CD4-positive, alpha-beta T cell treated with Interleukin-15 for 1 hour (primary cell): ENCODE measurements at regions not wholly inside any gene's neighbourhood (a gene's known extent, or its start where the extent isn't known, plus 50 kb on each side); places are given as distances from the start of the nearest gene placed in this dataset.

Source experiments
- DNase-seq: peaks from one replicate; pipeline ENCODE4 v3.0.0-alpha.2; 2020

DNA sequence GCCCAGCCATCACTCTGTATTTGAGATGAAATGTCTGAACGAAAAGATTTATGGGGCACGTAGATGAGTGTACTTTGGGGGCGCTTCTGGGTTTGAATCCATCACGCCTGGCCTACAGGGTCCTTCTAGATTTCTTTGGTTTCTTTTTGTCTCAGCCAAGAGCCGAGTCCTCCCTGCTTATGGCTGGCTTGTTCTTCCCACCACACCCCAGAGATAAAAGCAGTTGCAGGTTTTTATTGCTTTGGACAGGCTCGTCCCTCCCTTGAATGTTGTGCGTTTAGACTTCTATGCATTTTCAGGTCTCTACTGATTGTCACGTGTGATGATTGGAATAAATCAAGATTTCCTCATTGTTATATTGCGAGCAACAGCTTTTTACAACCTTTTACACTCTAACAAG lies 104.8 kb upstream of the CHRNA7 start:
- no peak for DNase-seq

DNA sequence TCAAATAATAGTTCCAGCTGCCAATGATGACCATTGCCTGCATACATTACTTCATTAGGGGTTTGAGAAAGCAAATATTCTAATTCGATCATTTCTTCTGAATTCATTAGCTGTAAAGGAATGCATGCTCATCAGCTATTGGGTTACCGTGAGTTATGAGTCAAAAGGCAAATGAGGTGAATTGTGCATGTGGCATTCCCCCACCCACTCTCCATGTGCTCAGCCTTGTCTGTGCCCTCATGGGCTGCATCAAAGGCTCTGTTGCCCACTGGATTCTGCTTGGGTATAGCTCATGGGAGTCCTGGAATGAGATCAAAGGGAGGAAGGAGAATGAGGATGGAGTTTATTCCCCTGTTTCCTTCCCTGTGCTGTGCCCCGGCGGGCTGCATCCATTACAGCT lies 99.3 kb upstream of the CHRNA7 start:
- no peak for DNase-seq

DNA sequence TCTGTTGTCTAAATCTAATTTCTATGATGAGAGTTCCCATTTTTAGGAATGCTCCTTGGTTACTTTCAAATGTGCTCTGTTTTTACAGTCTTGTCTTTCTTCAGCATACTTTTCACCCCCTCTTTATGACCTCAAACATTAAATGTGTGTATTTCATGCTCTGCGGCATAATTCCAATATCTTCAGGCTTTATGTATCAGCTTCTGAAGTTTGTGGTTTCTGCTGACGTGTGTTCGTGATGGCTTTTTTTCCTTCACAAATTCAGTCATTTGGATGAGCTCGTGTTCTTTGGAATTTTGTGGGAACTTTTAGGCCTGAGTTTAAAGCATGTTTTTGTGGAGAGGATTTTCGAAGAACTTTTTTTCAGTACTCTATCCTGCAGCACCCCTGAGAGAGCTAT lies 97.7 kb upstream of the CHRNA7 start:
- DNase-seq: no peak

DNA sequence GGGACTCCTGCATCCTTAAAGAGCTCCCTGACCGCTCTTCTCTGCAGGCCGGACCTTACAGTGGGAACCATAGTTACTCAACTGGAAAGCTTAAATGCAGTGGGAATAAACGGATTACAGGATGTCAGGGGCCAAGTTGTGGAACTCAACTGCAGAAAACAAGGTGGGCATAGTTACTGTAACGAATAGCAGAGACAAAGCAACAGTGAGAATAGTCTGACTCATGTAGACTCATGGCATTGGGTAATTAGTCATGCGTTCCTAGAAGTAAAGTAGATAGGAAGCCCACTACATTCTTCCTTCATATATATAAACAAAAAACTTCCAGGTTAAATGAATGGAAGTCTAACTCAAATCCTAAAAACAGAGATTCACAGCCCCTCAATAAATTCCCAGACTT lies 95.5 kb upstream of the CHRNA7 start:
- no peak for DNase-seq

DNA sequence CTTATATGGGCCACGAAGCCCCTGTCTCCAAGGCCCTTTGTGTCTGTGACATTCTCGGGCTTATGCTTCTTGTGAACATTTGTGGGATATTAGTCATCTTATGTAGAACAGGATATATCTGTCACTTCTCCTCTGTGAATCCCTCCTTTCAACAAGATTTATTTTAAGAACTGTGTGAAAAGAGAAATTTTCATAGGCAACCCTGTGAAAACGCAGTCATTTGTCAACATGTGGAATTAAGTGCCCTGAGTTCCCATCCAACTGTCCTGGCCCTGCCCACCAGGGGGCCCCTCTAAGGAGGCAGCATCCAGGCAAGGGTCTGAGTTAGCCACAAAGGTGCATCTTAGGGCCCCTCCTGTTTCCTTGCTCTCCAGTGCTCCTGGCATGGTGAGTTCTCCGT lies 76.8 kb upstream of the CHRNA7 start:
- DNase-seq: no peak

DNA sequence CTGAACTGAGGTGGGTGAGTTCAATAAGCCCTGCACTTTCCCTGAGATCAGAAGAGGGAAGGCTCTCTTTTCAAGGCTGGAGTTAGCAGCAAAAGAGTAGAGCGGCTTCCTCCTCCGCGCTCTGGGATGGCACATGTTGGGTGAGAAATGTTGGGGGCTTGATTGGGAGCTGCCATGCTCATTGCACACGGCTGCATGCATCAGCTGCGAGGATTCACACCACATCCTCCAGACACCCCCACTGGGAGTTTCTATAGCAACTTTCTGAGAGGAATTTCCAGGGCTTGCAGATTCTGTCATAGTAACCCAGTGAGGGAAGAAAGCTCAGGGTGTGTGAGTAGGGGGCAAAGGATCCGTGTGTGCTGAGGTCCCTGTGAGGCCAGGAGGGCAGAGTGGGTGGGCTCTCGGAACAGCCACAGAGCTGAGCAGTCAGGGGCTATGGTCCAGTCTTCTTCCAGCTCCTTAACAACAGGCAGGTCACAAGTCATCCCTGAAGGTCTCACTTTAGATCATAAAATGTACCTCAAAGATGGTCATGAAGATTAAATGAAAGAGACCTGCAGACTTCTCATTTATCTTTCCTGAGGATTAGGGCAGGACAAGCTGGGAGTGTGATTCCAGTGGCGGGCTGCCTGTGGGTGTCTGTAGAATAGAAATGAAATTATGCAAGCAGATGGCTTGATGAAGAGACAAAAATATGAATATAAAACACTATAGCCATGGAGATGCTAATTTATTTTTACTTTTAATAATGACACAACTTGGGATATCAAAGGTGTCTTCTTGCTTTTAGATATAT lies 75.7 kb upstream of the CHRNA7 start:
- DNase-seq: no peak

DNA sequence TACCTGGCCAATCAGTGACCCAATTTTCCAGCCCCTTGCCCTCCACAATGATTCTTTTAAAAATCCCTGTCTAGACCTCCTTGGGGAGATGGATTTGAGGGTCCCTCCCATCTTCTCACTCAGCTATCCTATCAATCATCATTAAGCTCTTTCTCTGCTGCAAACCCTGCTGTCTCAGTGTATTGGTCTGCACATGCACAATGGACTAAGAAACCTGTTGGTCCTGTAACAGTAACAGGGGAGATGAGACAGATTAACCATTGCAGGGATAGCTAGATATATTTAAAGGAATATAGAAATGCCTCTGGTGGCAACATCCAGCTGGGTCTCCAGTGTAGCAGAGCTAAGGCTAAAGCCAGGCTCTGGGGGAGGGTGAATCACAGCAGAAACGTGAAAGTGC lies 74.6 kb upstream of the CHRNA7 start:
- DNase-seq: no peak

DNA sequence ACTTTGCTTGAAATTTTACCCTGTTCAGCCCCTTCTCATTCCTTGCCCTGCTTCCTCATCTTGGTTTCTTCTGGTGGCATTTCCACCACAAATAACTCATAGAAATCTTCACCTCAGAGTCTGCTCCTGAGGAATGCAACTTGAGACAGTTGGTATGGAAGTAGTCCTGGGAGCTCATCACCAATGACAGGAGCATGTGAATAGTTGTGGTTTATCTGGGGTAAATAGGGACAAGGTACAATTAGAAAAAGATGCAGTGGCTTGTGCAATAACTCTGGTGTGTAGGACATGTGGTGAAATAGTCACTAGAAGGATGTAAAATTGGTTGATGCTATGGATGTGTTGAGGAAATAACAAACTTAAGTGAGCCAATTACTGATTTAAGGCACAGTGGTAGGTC lies 72.7 kb upstream of the CHRNA7 start:
- no peak for DNase-seq

DNA sequence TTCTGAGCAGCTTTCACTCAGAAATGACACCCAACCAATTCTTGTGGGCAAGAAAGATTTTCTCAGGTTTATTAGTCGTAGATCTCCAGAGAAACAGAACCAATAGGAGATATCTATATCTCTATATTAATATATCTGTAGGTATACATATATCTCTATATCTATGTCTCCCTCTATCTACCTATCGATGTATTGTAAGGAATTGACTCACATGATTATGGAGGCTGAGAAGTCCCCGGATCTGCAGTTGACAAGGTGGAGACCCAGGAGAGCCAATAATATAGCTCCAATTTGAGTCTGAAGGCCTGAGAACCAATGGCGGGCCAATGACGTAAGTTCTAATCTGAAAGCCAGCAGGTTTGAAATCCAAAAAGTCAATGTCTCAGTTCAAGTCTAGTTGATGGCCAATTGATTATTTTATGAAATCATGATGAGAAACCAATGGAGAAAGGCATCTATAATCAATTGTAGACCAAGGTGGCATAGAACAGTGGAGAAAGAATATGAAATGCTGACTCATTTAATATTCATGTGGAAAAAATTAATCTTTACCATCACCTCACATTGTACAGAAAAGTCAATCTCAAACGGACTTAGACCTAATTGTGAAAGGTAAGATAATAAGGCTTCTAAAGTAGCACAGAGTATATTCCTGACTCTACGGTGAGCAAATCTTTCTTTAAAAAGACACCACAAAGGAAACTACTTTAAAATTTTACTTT lies 65.6 kb upstream of the CHRNA7 start:
- no peak for DNase-seq

DNA sequence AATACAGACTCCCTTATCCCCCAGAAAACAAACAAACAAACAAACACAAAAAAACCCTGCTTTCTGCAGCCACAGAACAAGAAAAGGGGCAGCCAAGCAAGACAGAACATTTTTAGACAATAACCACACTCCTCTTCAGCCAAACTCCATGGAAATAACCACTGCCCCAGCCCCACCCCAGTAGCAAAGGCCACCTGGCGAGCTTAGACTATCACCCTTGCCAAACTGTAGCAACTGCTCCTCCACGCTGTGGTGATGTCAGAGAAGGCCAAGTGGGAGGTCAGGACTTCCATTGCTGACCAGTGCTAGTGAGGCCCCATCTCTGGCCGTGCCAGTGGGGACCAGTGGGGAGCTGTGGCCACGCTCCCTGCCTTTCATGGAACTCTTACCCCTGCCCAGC lies 60.3 kb upstream of the CHRNA7 start:
- no peak for DNase-seq

DNA sequence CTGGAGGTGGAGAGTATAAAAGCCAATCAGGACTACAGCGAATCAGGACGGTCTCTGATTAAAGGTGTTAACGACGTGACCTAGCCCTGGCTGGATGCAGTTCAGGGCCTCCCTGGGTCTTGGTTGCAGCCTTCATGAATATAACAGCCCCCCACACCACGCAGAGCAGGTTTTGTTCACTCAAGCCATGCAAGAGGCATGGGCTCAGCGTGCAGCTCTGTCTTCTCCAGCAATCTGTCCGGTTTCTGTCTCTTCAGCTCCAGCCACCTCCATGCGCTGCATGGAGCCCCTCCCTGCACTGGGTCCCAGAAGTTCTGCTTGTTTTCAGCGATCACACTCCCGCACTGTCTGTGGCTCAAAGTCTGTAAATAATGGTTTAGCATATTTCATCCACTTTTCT lies 57.1 kb upstream of the CHRNA7 start:
- DNase-seq: no peak

DNA sequence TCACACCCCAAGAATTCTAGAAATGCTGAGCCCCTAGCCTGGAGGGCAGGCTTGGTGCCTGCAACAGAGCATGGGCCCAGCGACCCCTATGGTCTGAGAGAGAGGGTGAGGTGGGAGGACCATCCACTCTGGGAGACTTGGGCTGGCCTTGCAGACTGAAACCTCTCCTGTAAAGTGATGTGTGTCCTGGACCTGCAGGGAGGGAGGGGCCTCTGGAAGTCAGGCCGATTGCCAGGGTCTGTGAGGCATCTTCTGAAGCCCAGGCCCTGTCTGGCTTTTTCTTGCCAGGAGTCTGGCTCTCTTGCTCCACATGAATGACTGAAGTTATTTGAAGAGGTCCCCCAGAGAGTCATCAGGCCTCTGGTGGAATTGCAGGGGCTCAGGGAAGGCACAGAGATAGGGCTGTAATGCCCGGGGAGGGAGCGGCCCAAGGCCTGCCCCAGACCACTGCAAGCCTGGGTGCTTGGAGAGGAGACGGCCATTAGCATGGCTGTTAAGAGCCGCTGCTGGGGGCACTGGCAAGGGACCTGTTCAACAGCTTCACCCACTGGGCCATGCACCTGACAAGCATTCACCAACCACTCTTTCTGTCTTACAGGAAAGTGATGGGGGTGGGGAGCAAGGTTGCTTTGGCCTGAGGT lies 56.0 kb upstream of the CHRNA7 start:
- no peak for DNase-seq

DNA sequence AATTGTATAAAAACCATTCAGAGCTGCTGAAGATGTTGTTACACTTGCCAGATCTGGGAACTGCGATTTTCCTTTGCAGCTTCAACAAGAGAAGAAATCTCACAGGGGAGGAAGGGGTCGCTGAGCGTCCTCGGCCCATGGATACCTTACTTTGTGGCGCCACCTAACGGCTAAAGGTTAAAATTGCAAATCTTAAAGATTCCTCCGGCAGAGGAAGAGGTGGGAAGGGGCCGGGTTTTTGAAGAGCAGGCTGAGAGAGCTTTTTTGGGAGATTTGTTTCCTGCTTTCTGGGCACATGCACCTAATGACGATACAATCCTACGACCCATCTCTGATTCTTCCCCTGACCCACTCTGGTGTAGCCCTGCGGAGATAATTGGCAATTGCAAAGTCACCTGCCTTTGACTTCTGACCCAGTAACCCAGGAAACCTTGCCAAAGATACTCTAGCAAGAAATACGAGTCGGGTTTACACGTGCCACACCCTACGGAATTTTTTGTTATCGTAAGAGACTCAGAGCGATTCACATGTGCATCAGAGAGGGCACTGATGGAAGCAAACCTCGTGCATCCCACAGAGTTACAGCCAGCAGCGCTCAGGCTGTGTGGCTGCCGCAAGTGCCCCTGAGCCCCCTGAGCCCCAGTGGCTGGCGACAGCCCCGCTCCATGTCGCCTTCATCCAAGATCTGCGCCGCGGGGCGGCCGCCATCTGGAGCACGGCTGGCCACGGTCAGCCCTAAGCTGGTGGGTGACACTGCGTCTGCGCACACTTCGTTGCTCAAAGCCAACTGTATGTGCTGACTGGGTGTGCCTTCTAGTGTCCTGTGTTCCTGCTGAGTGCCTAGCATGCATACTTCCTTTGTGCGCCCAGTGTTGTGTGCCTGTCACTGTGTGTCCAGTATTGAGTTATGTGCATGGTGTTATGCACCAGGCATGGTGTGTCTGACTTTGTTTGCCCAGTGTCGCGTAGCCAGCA lies 55.2 kb upstream of the CHRNA7 start:
- no peak for DNase-seq

DNA sequence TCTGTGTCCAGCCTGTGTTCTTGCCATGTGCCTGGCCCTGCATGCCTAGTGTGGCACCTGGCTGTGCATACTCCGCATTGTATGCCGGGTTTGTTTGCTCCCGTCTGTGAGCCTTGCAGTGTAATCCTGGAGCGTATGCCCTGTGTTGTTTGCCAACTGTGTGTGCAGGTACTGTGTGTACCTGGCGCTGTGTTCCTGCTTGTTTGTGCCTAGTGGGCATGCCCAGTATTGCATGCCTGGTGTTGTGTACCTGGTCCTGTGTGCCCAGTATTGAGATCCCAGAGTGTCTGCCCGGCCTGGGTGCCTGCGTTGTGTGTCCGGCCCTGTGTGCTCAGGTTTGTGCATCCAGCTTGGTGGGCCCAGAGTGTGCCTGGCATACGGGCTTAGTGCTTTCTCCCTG lies 54.5 kb upstream of the CHRNA7 start:
- DNase-seq: no peak

DNA sequence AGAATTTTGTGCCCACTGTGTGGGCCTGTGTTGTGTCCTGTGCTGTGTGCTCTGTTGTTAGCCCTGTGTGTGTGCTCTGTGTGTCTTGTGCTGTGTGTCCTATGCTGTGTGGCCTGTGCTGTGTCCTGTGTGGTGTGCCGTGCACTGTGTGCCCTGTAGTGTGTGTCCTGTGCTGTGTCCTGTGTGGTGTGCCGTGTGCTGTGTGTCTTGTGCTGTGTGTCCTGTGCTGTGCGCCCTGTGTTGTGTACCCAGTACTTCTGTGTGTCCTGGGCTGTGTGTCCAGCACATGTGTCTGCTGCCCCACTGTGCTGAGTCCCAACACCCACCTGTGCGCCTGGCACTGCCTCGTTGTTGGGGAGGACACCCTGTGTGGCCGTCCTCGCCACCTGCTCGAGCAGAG lies 53.2 kb upstream of the CHRNA7 start:
- no peak for DNase-seq

DNA sequence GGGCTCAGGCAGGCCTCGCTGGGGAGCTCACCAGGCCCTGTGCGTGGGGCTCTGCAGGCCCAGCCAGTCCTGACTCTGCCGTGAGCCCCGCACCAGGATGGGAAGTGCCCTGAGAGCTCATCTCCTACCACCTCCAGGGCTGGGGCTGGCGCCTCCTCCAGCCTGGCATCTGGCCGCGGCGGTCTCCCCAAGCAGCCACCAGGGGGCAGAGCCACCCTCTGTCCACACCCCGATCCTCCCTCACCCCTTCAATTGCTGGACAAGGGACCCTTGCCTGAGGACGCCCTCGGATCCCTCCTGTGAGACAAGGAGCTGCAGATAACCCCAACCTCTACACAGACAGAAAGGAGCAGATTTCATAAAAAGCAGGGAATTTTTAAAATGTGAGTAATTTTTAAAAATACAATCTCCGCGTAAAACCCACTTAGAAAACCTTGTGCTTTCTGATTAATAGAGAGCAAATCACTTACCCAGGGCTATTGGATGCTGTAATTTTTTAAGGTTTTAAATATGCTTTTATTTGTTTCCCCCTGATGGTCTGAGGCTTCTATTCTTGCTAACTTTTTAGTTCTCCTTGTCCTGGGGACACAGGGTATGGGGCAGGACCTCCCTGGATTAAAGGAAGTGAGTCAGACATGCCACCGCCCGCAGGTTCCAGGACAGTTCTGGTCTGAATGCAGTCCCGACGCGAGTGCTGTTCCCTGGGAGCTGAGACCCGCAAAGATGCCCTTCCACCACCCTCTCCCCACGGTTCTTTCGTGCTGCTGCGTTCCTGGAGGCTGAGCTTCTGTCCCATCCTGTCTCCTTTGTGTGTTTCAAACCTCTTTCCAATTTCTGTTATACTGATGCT lies 52.3 kb upstream of the CHRNA7 start:
- peak; percentile 23 for DNase-seq
